ENCODE measurements at regions not wholly inside any gene's neighbourhood (a gene's known extent, or its start where the extent isn't known, plus 50 kb on each side); places are given as distances from the start of the nearest gene placed in this dataset.
A peak's percentile ranks its signal among the peaks of the same experiment; 100 is the strongest.

DNA sequence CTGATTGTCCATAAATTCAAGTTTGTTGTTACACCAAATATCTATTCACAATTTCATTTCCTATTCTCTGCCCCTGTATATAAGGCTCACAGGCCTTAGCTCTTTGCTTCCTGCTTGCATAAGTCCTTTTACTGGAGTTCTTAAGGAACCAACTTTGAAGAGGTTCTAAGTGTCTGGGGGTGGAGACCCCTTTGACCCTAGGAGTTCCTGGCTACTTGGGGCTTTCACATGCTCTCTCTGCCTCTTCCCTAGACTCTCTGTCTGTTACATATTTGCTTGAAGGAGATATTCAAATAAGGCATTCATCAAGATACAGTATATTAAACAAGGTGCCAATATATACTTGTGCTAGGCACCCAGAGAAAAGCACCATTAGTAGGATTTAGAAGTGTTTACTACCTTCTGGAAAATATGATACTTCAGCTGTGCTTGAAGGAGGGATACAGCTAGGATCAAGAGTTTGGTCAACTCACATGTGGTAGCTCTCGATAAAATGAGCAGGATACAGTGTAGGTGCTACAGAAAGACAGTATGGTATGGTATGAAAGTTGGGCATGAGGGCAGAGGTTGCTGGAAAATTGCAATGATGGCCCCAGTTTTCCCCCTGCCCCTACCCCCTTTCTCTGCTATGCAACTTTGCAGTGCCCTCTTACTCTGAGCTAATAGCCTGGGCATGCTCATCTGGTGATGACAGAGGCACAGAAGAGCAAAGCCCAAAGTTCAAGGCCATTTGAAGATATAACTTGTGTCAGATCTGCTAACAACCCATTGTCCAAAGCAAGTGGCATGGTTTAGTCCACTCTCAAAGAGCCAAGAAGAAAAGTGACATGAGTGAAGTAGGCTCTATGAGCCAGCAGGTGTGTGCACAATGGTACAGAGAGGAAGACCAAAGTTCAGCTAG lies 107.6 kb upstream of the CPEB2 start:
- ChIA-PET CTCF (no interaction called here), POLR2A (no interaction called here)
- H3K4me1 ChIP-seq (ENCODE audit: insufficient read depth, low read length) = no peaks in the 10 kb centered on the region
- H3K27me3 ChIP-seq (ENCODE audit: insufficient read depth, low read length, poor library complexity, severe bottlenecking) = no peaks in the 10 kb centered on the region
- H3K36me3 ChIP-seq (ENCODE audit: insufficient read depth, low read length) = no peaks in the 10 kb centered on the region
- Mint-ChIP-seq H3K9me3 (peaks cover 0 to 2% (median 0%) of the 10 kb centered on the region in 5 donors), H3K27me3 (peaks cover 0 to 8% of the 10 kb centered on the region in 2 donors), H3K36me3 (no peaks in the 10 kb centered on the region), H3K4me3 (no peak overlapping the region), H3K27ac (no peak overlapping the region), H3K4me1 (no peaks in the 10 kb centered on the region)
- H3K9me3 ChIP-seq (ENCODE audit: low read length) = no peaks in the 10 kb centered on the region
- DNase-seq = no peak
- no peak overlapping the region for H3K27ac ChIP-seq (ENCODE audit: low read depth, low read length)
- H3K4me3 ChIP-seq (ENCODE audit: low read length) = no peak overlapping the region

DNA sequence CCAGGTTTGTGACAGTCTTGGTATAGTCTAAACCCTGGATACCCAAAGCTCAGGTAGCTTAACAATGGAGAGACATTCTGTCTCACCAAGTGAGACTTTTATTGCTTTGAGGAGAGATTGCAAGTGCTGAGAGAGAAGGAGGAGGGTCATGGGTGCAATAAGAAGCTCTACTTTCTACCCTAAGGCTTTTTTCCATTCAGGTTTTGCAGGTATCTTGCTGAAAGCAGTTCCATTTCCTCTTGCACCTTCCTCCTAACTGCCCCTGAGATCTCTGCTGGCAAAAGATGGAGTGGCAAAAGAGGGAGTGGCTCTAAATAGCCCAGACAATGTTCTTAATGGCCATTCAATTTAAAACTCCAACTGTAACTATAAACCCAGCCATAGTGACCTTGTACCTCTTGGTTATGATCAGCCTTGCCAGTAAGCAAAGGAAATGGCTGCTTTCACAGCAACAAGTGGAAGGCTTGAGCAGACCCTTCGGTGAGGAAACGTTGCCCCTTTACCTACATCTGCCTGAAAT lies 105.6 kb upstream of the CPEB2 start:
- Histone ChIP-seq H3K4me3 (ENCODE audit: low read length) (no peak overlapping the region), H3K36me3 (ENCODE audit: insufficient read depth, low read length) (no peaks in the 10 kb centered on the region), H3K9me3 (ENCODE audit: low read length) (no peaks in the 10 kb centered on the region), H3K27ac (ENCODE audit: low read depth, low read length) (no peak overlapping the region), H3K4me1 (ENCODE audit: insufficient read depth, low read length) (no peaks in the 10 kb centered on the region), H3K27me3 (ENCODE audit: insufficient read depth, low read length, poor library complexity, severe bottlenecking) (no peaks in the 10 kb centered on the region)
- DNase-seq = no peak
- Mint-ChIP-seq H3K4me3 (no peak overlapping the region), H3K4me1 (no peaks in the 10 kb centered on the region), H3K36me3 (no peaks in the 10 kb centered on the region), H3K9me3 (peaks cover 0 to under 1% (median 0%) of the 10 kb centered on the region in 5 donors), H3K27ac (no peak overlapping the region), H3K27me3 (peaks cover 0 to 9% of the 10 kb centered on the region in 2 donors)
- CTCF ChIA-PET = no interaction called here
- POLR2A ChIA-PET = no interaction called here

DNA sequence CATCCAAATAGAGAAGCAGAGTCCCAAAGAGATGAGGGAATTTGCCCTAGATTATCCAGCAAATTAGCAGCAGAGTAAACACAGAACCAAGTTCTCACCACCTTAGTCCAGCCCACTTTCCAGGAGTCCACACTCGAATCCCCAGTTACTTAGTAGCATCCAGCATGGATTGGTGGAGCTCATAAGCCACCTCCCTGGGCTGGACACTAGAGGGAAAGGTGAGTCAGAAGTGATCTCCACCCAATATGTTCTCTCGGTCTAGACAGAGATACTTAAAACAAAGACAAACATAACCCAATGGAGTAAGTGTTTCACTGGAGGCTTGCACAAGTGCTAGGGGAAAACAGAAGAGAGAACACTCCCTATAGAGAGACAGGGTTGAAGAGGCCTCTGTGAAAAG lies 105.1 kb upstream of the CPEB2 start:
- no peaks in the 10 kb centered on the region for H3K36me3 Mint-ChIP-seq
- Histone ChIP-seq H3K27me3 (ENCODE audit: insufficient read depth, low read length, poor library complexity, severe bottlenecking) (no peaks in the 10 kb centered on the region), H3K9me3 (ENCODE audit: low read length) (no peaks in the 10 kb centered on the region), H3K4me3 (ENCODE audit: low read length) (no peak overlapping the region), H3K36me3 (ENCODE audit: insufficient read depth, low read length) (no peaks in the 10 kb centered on the region), H3K4me1 (ENCODE audit: insufficient read depth, low read length) (no peaks in the 10 kb centered on the region), H3K27ac (ENCODE audit: low read depth, low read length) (no peak overlapping the region)
- DNase-seq = no peak
- CTCF ChIA-PET = no interaction called here
- no peaks in the 10 kb centered on the region for H3K4me1 Mint-ChIP-seq
- POLR2A ChIA-PET = no interaction called here
- peaks cover 0 to 9% of the 10 kb centered on the region in 2 donors for H3K27me3 Mint-ChIP-seq
- H3K4me3 Mint-ChIP-seq = no peak overlapping the region
- H3K9me3 Mint-ChIP-seq = no peaks in the 10 kb centered on the region
- H3K27ac Mint-ChIP-seq = no peak overlapping the region

DNA sequence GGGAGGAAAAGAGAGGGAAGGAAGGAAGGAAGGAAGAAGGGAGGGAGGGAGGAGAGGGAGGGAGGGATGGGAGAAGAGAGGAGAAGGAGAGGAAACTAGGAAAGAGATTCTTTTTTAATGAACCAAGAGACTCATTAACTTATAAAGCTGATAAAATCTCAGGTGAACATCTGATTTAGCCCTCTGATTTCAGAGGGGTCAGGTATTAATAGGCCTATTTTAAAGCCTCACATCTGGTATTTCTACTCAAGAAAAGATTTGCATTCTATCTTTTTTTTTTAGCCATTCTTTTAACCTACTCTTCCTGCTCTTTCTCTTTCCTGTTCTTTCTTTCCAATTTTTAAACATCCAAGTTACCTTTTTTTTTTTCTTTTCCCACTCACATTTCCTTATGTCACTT lies 103.3 kb upstream of the CPEB2 start:
- no peaks in the 10 kb centered on the region for H3K36me3 ChIP-seq (ENCODE audit: insufficient read depth, low read length)
- Mint-ChIP-seq H3K9me3 (peaks cover 0 to under 1% (median 0%) of the 10 kb centered on the region in 5 donors), H3K27ac (peak overlapping the region in 1 of 8 donors; percentile 4), H3K36me3 (no peaks in the 10 kb centered on the region), H3K4me3 (no peak overlapping the region), H3K4me1 (no peaks in the 10 kb centered on the region), H3K27me3 (peaks cover 4 to 13% of the 10 kb centered on the region in 2 donors)
- H3K27me3 ChIP-seq (ENCODE audit: insufficient read depth, low read length, poor library complexity, severe bottlenecking) = no peaks in the 10 kb centered on the region
- no peaks in the 10 kb centered on the region for H3K4me1 ChIP-seq (ENCODE audit: insufficient read depth, low read length)
- POLR2A ChIA-PET = no interaction called here
- no peak for DNase-seq
- no peaks in the 10 kb centered on the region for H3K9me3 ChIP-seq (ENCODE audit: low read length)
- H3K4me3 ChIP-seq (ENCODE audit: low read length) = no peak overlapping the region
- CTCF ChIA-PET = no interaction called here
- no peak overlapping the region for H3K27ac ChIP-seq (ENCODE audit: low read depth, low read length)

DNA sequence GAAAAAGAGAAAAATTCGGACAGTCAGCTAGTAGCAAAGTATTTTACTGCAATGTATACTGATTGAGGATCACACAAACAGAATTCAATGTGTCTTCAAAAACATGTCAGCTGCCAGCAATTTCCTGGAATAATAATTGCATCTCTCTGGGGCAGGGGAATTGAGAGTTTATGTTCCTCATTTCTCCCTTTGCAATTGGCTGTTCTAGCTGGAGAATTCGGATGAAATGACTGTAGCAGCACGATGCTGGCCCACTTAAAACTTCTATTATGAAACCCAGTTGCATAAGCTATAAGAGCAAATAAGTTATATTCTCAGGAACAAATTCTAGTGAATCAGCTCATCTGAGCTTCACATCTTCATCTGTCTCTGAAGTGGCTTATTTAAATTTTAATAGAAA lies 99.9 kb upstream of the CPEB2 start:
- H3K4me3 Mint-ChIP-seq = no peak overlapping the region
- H3K9me3 ChIP-seq (ENCODE audit: low read length) = no peaks in the 10 kb centered on the region
- no peak overlapping the region for H3K4me3 ChIP-seq (ENCODE audit: low read length)
- peaks cover 0 to 3% (median 2%) of the 10 kb centered on the region in 3 donors for H3K4me1 Mint-ChIP-seq
- H3K36me3 ChIP-seq (ENCODE audit: insufficient read depth, low read length) = no peaks in the 10 kb centered on the region
- H3K4me1 ChIP-seq (ENCODE audit: insufficient read depth, low read length) = no peaks in the 10 kb centered on the region
- H3K27me3 Mint-ChIP-seq = peaks cover 8 to 13% of the 10 kb centered on the region in 2 donors
- no peaks in the 10 kb centered on the region for H3K27me3 ChIP-seq (ENCODE audit: insufficient read depth, low read length, poor library complexity, severe bottlenecking)
- DNase-seq = no peak
- H3K27ac Mint-ChIP-seq = no peak overlapping the region
- H3K27ac ChIP-seq (ENCODE audit: low read depth, low read length) = no peak overlapping the region
- ChIA-PET CTCF (no interaction called here), POLR2A (no interaction called here)
- H3K9me3 Mint-ChIP-seq = peaks cover 0 to 1% (median 0%) of the 10 kb centered on the region in 5 donors
- no peaks in the 10 kb centered on the region for H3K36me3 Mint-ChIP-seq

DNA sequence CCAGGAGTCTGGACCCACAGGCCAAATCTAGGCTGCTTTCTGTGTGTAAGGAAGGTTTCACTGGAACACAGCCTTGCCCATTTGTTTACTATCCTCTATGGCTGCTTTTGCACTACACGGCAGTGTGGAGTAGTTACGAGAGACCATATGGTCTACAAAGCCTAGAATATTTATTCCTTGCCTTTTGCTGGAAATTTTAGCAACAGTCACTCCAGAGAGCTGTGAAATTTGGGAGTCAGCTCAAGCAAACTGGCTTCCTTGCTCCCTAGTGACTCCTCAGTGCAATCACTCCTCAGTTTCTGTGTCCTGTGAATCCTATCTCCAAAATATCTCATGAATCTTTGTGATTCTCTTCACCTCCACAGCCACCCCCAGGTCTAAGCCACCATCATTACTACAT lies 99.0 kb upstream of the CPEB2 start:
- Mint-ChIP-seq H3K27ac (no peak overlapping the region), H3K36me3 (no peaks in the 10 kb centered on the region), H3K4me3 (no peak overlapping the region), H3K27me3 (peaks cover 9 to 13% of the 10 kb centered on the region in 2 donors), H3K4me1 (peaks cover 0 to 3% (median 2%) of the 10 kb centered on the region in 3 donors), H3K9me3 (peaks cover 0 to 1% (median 0%) of the 10 kb centered on the region in 5 donors)
- no peak for DNase-seq
- H3K9me3 ChIP-seq (ENCODE audit: low read length) = no peaks in the 10 kb centered on the region
- H3K27me3 ChIP-seq (ENCODE audit: insufficient read depth, low read length, poor library complexity, severe bottlenecking) = no peaks in the 10 kb centered on the region
- no peaks in the 10 kb centered on the region for H3K36me3 ChIP-seq (ENCODE audit: insufficient read depth, low read length)
- no peak overlapping the region for H3K27ac ChIP-seq (ENCODE audit: low read depth, low read length)
- ChIA-PET POLR2A (no interaction called here), CTCF (no interaction called here)
- H3K4me1 ChIP-seq (ENCODE audit: insufficient read depth, low read length) = no peaks in the 10 kb centered on the region
- H3K4me3 ChIP-seq (ENCODE audit: low read length) = no peak overlapping the region

DNA sequence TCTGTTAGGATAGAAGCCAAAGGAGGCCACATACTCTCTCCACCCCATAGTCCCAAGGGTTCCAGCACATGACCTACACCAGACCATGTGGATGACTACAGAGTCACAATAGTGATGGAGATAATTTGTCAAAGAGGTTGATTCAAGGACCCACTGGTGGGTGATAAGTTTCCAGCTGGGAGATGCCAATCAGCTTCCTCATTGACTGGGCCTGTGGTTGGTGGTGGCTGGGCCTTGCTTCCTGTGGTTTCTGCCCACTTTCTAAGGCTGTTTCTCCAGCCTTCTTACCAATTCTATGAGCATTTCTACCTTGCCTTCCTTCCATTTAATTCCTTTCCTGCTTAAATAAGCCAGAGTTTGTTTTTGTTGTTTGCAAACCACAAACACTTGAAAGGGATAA lies 95.5 kb upstream of the CPEB2 start:
- DNase-seq = no peak
- CTCF ChIA-PET = no interaction called here
- Mint-ChIP-seq H3K4me1 (peaks cover 0 to 3% (median 2%) of the 10 kb centered on the region in 3 donors), H3K36me3 (no peaks in the 10 kb centered on the region), H3K27ac (no peak overlapping the region), H3K27me3 (peaks cover 20 to 40% of the 10 kb centered on the region in 2 donors), H3K4me3 (no peak overlapping the region), H3K9me3 (peaks cover 0 to 1% (median 0%) of the 10 kb centered on the region in 5 donors)
- no peak overlapping the region for H3K4me3 ChIP-seq (ENCODE audit: low read length)
- no peaks in the 10 kb centered on the region for H3K9me3 ChIP-seq (ENCODE audit: low read length)
- no peaks in the 10 kb centered on the region for H3K4me1 ChIP-seq (ENCODE audit: insufficient read depth, low read length)
- POLR2A ChIA-PET = no interaction called here
- H3K27ac ChIP-seq (ENCODE audit: low read depth, low read length) = no peak overlapping the region
- no peaks in the 10 kb centered on the region for H3K36me3 ChIP-seq (ENCODE audit: insufficient read depth, low read length)
- no peaks in the 10 kb centered on the region for H3K27me3 ChIP-seq (ENCODE audit: insufficient read depth, low read length, poor library complexity, severe bottlenecking)

DNA sequence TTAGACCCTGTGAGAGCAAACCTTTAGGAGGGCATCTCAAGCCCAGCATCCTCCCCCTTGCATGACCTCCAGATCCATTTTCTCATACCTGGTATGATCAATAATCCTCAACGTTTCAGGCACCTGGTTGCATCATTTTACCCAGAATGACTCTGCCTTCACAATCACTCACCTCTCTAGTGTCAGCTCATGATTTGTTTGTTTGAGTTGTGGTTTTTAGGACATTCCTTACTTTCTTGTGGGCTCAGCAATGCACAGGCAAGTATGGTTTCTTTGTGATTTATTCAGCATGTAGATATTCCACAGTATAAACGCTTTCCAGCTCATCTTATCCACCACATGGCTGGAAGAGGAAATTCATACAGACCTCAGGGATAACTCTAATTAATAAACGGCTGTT lies 93.6 kb upstream of the CPEB2 start:
- no peaks in the 10 kb centered on the region for H3K27me3 ChIP-seq (ENCODE audit: insufficient read depth, low read length, poor library complexity, severe bottlenecking)
- ChIA-PET CTCF (no interaction called here), POLR2A (no interaction called here)
- H3K4me3 Mint-ChIP-seq = no peak overlapping the region
- no peaks in the 10 kb centered on the region for H3K9me3 ChIP-seq (ENCODE audit: low read length)
- no peak overlapping the region for H3K27ac Mint-ChIP-seq
- no peak overlapping the region for H3K4me3 ChIP-seq (ENCODE audit: low read length)
- H3K9me3 Mint-ChIP-seq = peaks cover 0 to 3% (median 0%) of the 10 kb centered on the region in 5 donors
- H3K36me3 ChIP-seq (ENCODE audit: insufficient read depth, low read length) = no peaks in the 10 kb centered on the region
- no peaks in the 10 kb centered on the region for H3K36me3 Mint-ChIP-seq
- peaks cover 16 to 46% of the 10 kb centered on the region in 2 donors for H3K27me3 Mint-ChIP-seq
- H3K4me1 ChIP-seq (ENCODE audit: insufficient read depth, low read length) = no peaks in the 10 kb centered on the region
- no peak for DNase-seq
- H3K27ac ChIP-seq (ENCODE audit: low read depth, low read length) = no peak overlapping the region
- H3K4me1 Mint-ChIP-seq = peaks cover 0 to 3% (median 2%) of the 10 kb centered on the region in 3 donors

Measured in CD8-positive, alpha-beta memory T cell (primary cell).